Mesodermal cell (in vitro differentiated cells): ENCODE measurements at regions not wholly inside any gene's neighbourhood (a gene's known extent, or its start where the extent isn't known, plus 50 kb on each side); places are given as distances from the start of the nearest gene placed in this dataset.

Experiments used
- H3K27ac ChIP-seq: 2 replicates; pipeline ENCODE4 v1.7.0; 2013; ENCODE audit warnings: mild to moderate bottlenecking, low read depth, low read length, moderate library complexity; ENCODE audit not compliant: severe bottlenecking
- H3K36me3 ChIP-seq: 2 replicates; pipeline ENCODE4 v1.7.1; 2013; ENCODE audit warnings: mild to moderate bottlenecking, low read length, moderate library complexity; ENCODE audit not compliant: control insufficient read depth, insufficient read depth
- H3K4me1 ChIP-seq: one replicate; pipeline ENCODE4 v1.7.1; 2013; ENCODE audit warnings: mild to moderate bottlenecking, low read length; ENCODE audit not compliant: insufficient read depth, control insufficient read depth, poor library complexity, severe bottlenecking
- H3K4me3 ChIP-seq: 2 replicates; pipeline ENCODE4 v1.7.0; 2013; ENCODE audit warnings: low read length, control low read depth, mild to moderate bottlenecking; ENCODE audit not compliant: insufficient read depth, poor library complexity, severe bottlenecking; ENCODE audit errors: extremely low read depth
- H3K9me3 ChIP-seq: 2 replicates; pipeline ENCODE4 v1.7.1; 2013; ENCODE audit warnings: mild to moderate bottlenecking, low read length, moderate library complexity; ENCODE audit not compliant: control insufficient read depth
- WGBS, 2 experiments: methylation state at CpG; one replicate each; pipeline ENCODE4 v1.1.5; 2013; ENCODE audit warnings: missing lambda C conversion rate in 2 of 2; ENCODE audit not compliant: insufficient coverage in 2 of 2; 5-methylcytosine and 5-hydroxymethylcytosine counted together

- H3K36me3 ChIP-seq: no peaks in the 10 kb centered on the region
- no peak overlapping the region for H3K4me3 ChIP-seq
- WGBS, 2 experiments: 85 to 88% methylated on average over 5 of the region's 8 CpGs
- no peaks in the 10 kb centered on the region for H3K9me3 ChIP-seq
- H3K4me1 ChIP-seq: peaks cover 18% of the 10 kb centered on the region
- peak overlapping the region; percentile 10 for H3K27ac ChIP-seq
Measured at GRCh38 chr6:47151232-47151898, 109.2 kb upstream of the ADGRF1 start.

- Histone ChIP-seq H3K27ac (no peak overlapping the region), H3K4me3 (no peak overlapping the region), H3K9me3 (no peaks in the 10 kb centered on the region), H3K36me3 (no peaks in the 10 kb centered on the region), H3K4me1 (peaks cover 29% of the 10 kb centered on the region)
- WGBS, 2 experiments: 100% methylated on average over 1 to 2 of the region's 2 CpGs
Measured at GRCh38 chr6:47149554-47149953, 107.4 kb upstream of the ADGRF1 start.

- no peak overlapping the region for H3K27ac ChIP-seq
- peaks cover 29% of the 10 kb centered on the region for H3K4me1 ChIP-seq
- no peaks in the 10 kb centered on the region for H3K9me3 ChIP-seq
- no peak overlapping the region for H3K4me3 ChIP-seq
- WGBS, 2 experiments: no CpG with 5 or more reads among the region's 2 CpGs
- no peaks in the 10 kb centered on the region for H3K36me3 ChIP-seq
Measured at GRCh38 chr6:47149066-47149465, 106.9 kb upstream of the ADGRF1 start.

- Histone ChIP-seq H3K4me1 (peaks cover 24% of the 10 kb centered on the region), H3K4me3 (no peak overlapping the region), H3K9me3 (no peaks in the 10 kb centered on the region), H3K27ac (no peak overlapping the region), H3K36me3 (no peaks in the 10 kb centered on the region)
- 94 to 98% methylated on average over 6 of the region's 6 CpGs for WGBS, 2 experiments
Measured at GRCh38 chr6:47147836-47148344, 105.8 kb upstream of the ADGRF1 start.

GRCh38 chr6:47147175-47147727, 105.1 kb upstream of the ADGRF1 start:
- H3K27ac ChIP-seq: no peak overlapping the region
- 70 to 88% methylated on average over 2 to 3 of the region's 5 CpGs for WGBS, 2 experiments
- no peaks in the 10 kb centered on the region for H3K36me3 ChIP-seq
- peaks cover 19% of the 10 kb centered on the region for H3K4me1 ChIP-seq
- no peak overlapping the region for H3K4me3 ChIP-seq
- H3K9me3 ChIP-seq: no peaks in the 10 kb centered on the region

- Histone ChIP-seq H3K4me3 (no peak overlapping the region), H3K36me3 (no peaks in the 10 kb centered on the region), H3K9me3 (no peaks in the 10 kb centered on the region), H3K4me1 (peaks cover 17% of the 10 kb centered on the region), H3K27ac (no peak overlapping the region)
- 0 to 28% methylated on average over 1 to 2 of the region's 2 CpGs for WGBS, 2 experiments
Measured at GRCh38 chr6:47146431-47147174, 104.5 kb upstream of the ADGRF1 start.

GRCh38 chr6:47145212-47145611, 103.1 kb upstream of the ADGRF1 start:
- Histone ChIP-seq H3K36me3 (no peaks in the 10 kb centered on the region), H3K27ac (no peak overlapping the region), H3K4me3 (no peak overlapping the region), H3K9me3 (no peaks in the 10 kb centered on the region), H3K4me1 (peaks cover 17% of the 10 kb centered on the region)

GRCh38 chr6:47144306-47144705, 102.2 kb upstream of the ADGRF1 start:
- H3K9me3 ChIP-seq: no peaks in the 10 kb centered on the region
- no peak overlapping the region for H3K4me3 ChIP-seq
- H3K27ac ChIP-seq: no peak overlapping the region
- peaks cover 17% of the 10 kb centered on the region for H3K4me1 ChIP-seq
- H3K36me3 ChIP-seq: no peaks in the 10 kb centered on the region
- WGBS, 2 experiments: 20 to 71% methylated on average over 1 to 2 of the region's 4 CpGs

GRCh38 chr6:47141963-47142362, 99.8 kb upstream of the ADGRF1 start:
- H3K27ac ChIP-seq: no peak overlapping the region
- no peaks in the 10 kb centered on the region for H3K9me3 ChIP-seq
- H3K4me3 ChIP-seq: no peak overlapping the region
- H3K4me1 ChIP-seq: peaks cover 32% of the 10 kb centered on the region
- H3K36me3 ChIP-seq: no peaks in the 10 kb centered on the region
- WGBS, 2 experiments: no CpG with 5 or more reads among the region's 2 CpGs

GRCh38 chr6:47141171-47141570, 99.0 kb upstream of the ADGRF1 start:
- no peak overlapping the region for H3K27ac ChIP-seq
- 83 to 90% methylated on average over 1 to 2 of the region's 3 CpGs for WGBS, 2 experiments
- H3K4me3 ChIP-seq: no peak overlapping the region
- no peaks in the 10 kb centered on the region for H3K36me3 ChIP-seq
- H3K9me3 ChIP-seq: no peaks in the 10 kb centered on the region
- H3K4me1 ChIP-seq: peaks cover 32% of the 10 kb centered on the region

- 82 to 83% methylated on average over 6 of the region's 6 CpGs for WGBS, 2 experiments
- Histone ChIP-seq H3K36me3 (no peaks in the 10 kb centered on the region), H3K4me1 (peaks cover 44% of the 10 kb centered on the region), H3K4me3 (no peak overlapping the region), H3K27ac (no peak overlapping the region), H3K9me3 (no peaks in the 10 kb centered on the region)
Measured at GRCh38 chr6:47138046-47138445, 95.9 kb upstream of the ADGRF1 start.
